MM.1S (cell line): ENCODE measurements at regions not wholly inside any gene's neighbourhood (a gene's known extent, or its start where the extent isn't known, plus 50 kb on each side); places are given as distances from the start of the nearest gene placed in this dataset.

Experiments used
- DNase-seq: peaks from one replicate; pipeline ENCODE4 v3.0.0-alpha.2; 2015
- H2AFZ ChIP-seq: fragments of 300-600 bp; sonication (generic); 2 replicates; pipeline ENCODE4 v1.6.0; 2016; ENCODE audit warnings: antibody characterized with exemption, low read length
- H3F3A ChIP-seq: fragments of 300-600 bp; sonication (generic); 2 replicates; pipeline ENCODE4 v1.6.1; 2016; ENCODE audit warnings: mild to moderate bottlenecking, antibody characterized with exemption, low read length, moderate library complexity, mixed read lengths; ENCODE audit not compliant: insufficient read depth
- H3K27ac ChIP-seq: fragments of 300-600 bp; sonication (generic); 2 replicates; pipeline ENCODE4 v1.5.1; 2016; ENCODE audit warnings: mild to moderate bottlenecking, low read length
- H3K27me3 ChIP-seq: fragments of 300-600 bp; sonication (generic); replicated peaks from 2 replicates; pipeline ENCODE4 v1.6.0; 2016; ENCODE audit warnings: low read length; ENCODE audit not compliant: insufficient read depth
- H3K36me3 ChIP-seq: fragments of 300-600 bp; sonication (generic); replicated peaks from 2 replicates; pipeline ENCODE4 v1.6.1; 2016; ENCODE audit warnings: mild to moderate bottlenecking, low read length, mixed read lengths; ENCODE audit not compliant: insufficient read depth
- H3K4me1 ChIP-seq: fragments of 300-600 bp; sonication (generic); 2 replicates; pipeline ENCODE4 v1.6.1; 2016; ENCODE audit warnings: low read length, mixed read lengths
- H3K4me2 ChIP-seq: fragments of 300-600 bp; sonication (generic); 2 replicates; pipeline ENCODE4 v1.6.0; 2016; ENCODE audit warnings: low read depth, low read length
- H3K4me3 ChIP-seq: fragments of 300-600 bp; sonication (generic); 2 replicates; pipeline ENCODE4 v1.5.1; 2016; ENCODE audit warnings: low read length, mixed read lengths
- H3K79me2 ChIP-seq: fragments of 300-600 bp; sonication (generic); 2 replicates; pipeline ENCODE4 v1.6.1; 2016; ENCODE audit warnings: mixed run types, low read length, mixed read lengths
- H3K9ac ChIP-seq: fragments of 300-600 bp; sonication (generic); 2 replicates; pipeline ENCODE4 v1.6.1; 2016; ENCODE audit warnings: low read length, mixed read lengths
- H3K9me2 ChIP-seq: fragments of 300-600 bp; sonication (generic); replicated peaks from 2 replicates; pipeline ENCODE4 v1.6.1; 2016; ENCODE audit warnings: mild to moderate bottlenecking, low read length, mixed read lengths; ENCODE audit not compliant: insufficient read depth
- H3K9me3 ChIP-seq: fragments of 300-600 bp; sonication (generic); replicated peaks from 2 replicates; pipeline ENCODE4 v1.6.1; 2016; ENCODE audit warnings: mild to moderate bottlenecking, low read length, mixed read lengths; ENCODE audit not compliant: insufficient read depth
- H4K20me1 ChIP-seq: fragments of 300-600 bp; sonication (generic); 2 replicates; pipeline ENCODE4 v1.6.1; 2016; ENCODE audit warnings: mild to moderate bottlenecking, low read length, moderate library complexity, mixed read lengths; ENCODE audit not compliant: insufficient read depth
- CTCF ChIP-seq: fragments of 300-600 bp; sonication (generic); IDR thresholded peaks from 2 replicates; pipeline ENCODE4 v1.5.1; 2016; ENCODE audit warnings: antibody characterized with exemption, low read length, mixed read lengths
- EZH2 ChIP-seq: fragments of 300-600 bp; sonication (generic); optimal IDR thresholded peaks from 2 replicates; pipeline ENCODE3; 2017; ENCODE audit warnings: low read depth, mild to moderate bottlenecking, antibody characterized with exemption, low read length, mixed read lengths
- EZH2phosphoT487 ChIP-seq: fragments of 300-600 bp; sonication (generic); IDR thresholded peaks from 2 replicates; pipeline ENCODE4 v1.6.1; 2018; ENCODE audit warnings: antibody characterized with exemption, low read length

- Histone ChIP-seq H3K9ac (no peak overlapping the region), H3K9me3 (no peaks in the 10 kb centered on the region), H3K79me2 (no peaks in the 10 kb centered on the region), H3F3A (no peaks in the 10 kb centered on the region), H3K4me1 (no peaks in the 10 kb centered on the region), H3K9me2 (no peaks in the 10 kb centered on the region), H2AFZ (no peak overlapping the region), H3K4me3 (no peak overlapping the region), H3K27me3 (no peaks in the 10 kb centered on the region), H3K4me2 (no peak overlapping the region), H3K36me3 (no peaks in the 10 kb centered on the region), H4K20me1 (no peaks in the 10 kb centered on the region), H3K27ac (no peak overlapping the region)
- no peak for TF ChIP-seq EZH2
- TF ChIP-seq CTCF = no peak
- TF ChIP-seq EZH2phosphoT487 = no peak
- DNase-seq = no peak
These were observed 111.4 kb downstream of the SOX3 start for GRCh38 chrX:140393507-140393906.

- Histone ChIP-seq H3K4me2 (no peak overlapping the region), H3K9ac (no peak overlapping the region), H3K79me2 (no peaks in the 10 kb centered on the region), H3K27me3 (no peaks in the 10 kb centered on the region), H3K4me1 (no peaks in the 10 kb centered on the region), H3K9me2 (no peaks in the 10 kb centered on the region), H3K27ac (no peak overlapping the region), H3K9me3 (no peaks in the 10 kb centered on the region), H3K4me3 (no peak overlapping the region), H2AFZ (no peak overlapping the region), H4K20me1 (no peaks in the 10 kb centered on the region), H3F3A (no peaks in the 10 kb centered on the region), H3K36me3 (no peaks in the 10 kb centered on the region)
- DNase-seq = no peak
- TF ChIP-seq EZH2 (no peak), CTCF (no peak), EZH2phosphoT487 (no peak)
These were observed 113.6 kb downstream of the SOX3 start for GRCh38 chrX:140391313-140391712.

GRCh38 chrX:140389331-140389730 lies 115.5 kb downstream of the SOX3 start:
- DNase-seq = no peak
- H3K9me2 ChIP-seq = no peaks in the 10 kb centered on the region
- H3K4me2 ChIP-seq = no peak overlapping the region
- no peaks in the 10 kb centered on the region for H3K4me1 ChIP-seq
- no peaks in the 10 kb centered on the region for H3F3A ChIP-seq
- TF ChIP-seq EZH2phosphoT487 (no peak), EZH2 (no peak), CTCF (no peak)
- no peaks in the 10 kb centered on the region for H3K36me3 ChIP-seq
- H3K79me2 ChIP-seq = no peaks in the 10 kb centered on the region
- H3K4me3 ChIP-seq = no peak overlapping the region
- no peak overlapping the region for H3K9ac ChIP-seq
- H2AFZ ChIP-seq = no peak overlapping the region
- no peaks in the 10 kb centered on the region for H4K20me1 ChIP-seq
- H3K27ac ChIP-seq = no peak overlapping the region
- H3K9me3 ChIP-seq = no peaks in the 10 kb centered on the region
- no peaks in the 10 kb centered on the region for H3K27me3 ChIP-seq
